OCI-LY3 (cell line): ENCODE measurements at regions not wholly inside any gene's neighbourhood (a gene's known extent, or its start where the extent isn't known, plus 50 kb on each side); places are given as distances from the start of the nearest gene placed in this dataset.
"Not testable (repeated sequence)": the region's sequence is repeated elsewhere in the genome, so short reads cannot be mapped to it uniquely, and the experiment has no call there.

Experiments
- H2AFZ ChIP-seq: fragments of 200-600, 300-600 bp; shearing (Covaris generic); 2 replicates; pipeline ENCODE4 v1.6.0; 2014; ENCODE audit warnings: antibody characterized with exemption, low read depth, low read length
- H3K27ac ChIP-seq: fragments of 200-600, 300-600 bp; sonication (generic); 2 replicates; pipeline ENCODE4 v1.5.1; 2014; ENCODE audit warnings: mild to moderate bottlenecking, low read length, moderate library complexity, mixed read lengths
- H3K27me3 ChIP-seq: fragments of 200-600, 300-600 bp; sonication (generic); 2 replicates; pipeline ENCODE4 v1.6.1; 2014; ENCODE audit warnings: low read depth, low read length, mixed read lengths
- H3K36me3 ChIP-seq: fragments of 200-600, 300-600 bp; sonication (generic); replicated peaks from 2 replicates; pipeline ENCODE3; 2014; ENCODE audit warnings: low read depth, low read length, mixed read lengths
- H3K4me1 ChIP-seq: fragments of 300-600, 200-600 bp; sonication (generic); 2 replicates; pipeline ENCODE4 v1.6.1; 2014; ENCODE audit warnings: low read length, mixed read lengths
- H3K4me2 ChIP-seq: fragments of 200-600, 300-600 bp; sonication (generic); 2 replicates; pipeline ENCODE4 v1.6.1; 2014; ENCODE audit warnings: low read length, mixed read lengths
- H3K4me3 ChIP-seq: fragments of 300-600, 200-600 bp; sonication (generic); 2 replicates; pipeline ENCODE4 v1.5.1; 2014; ENCODE audit warnings: antibody characterized with exemption, mild to moderate bottlenecking, low read length, moderate library complexity
- H3K79me2 ChIP-seq: fragments of 300-600, 200-600 bp; shearing (Covaris generic); 2 replicates; pipeline ENCODE4 v1.6.1; 2014; ENCODE audit warnings: mild to moderate bottlenecking, low read length, mixed read lengths
- H3K9ac ChIP-seq: fragments of 300-600, 200-600 bp; shearing (Covaris generic); 2 replicates; pipeline ENCODE4 v1.6.0; 2014; ENCODE audit warnings: mild to moderate bottlenecking, low read length, moderate library complexity
- H3K9me3 ChIP-seq: fragments of 200-600, 300-600 bp; shearing (Covaris generic); 2 replicates; pipeline ENCODE4 v1.6.1; 2014; ENCODE audit warnings: low read length, mixed read lengths; ENCODE audit not compliant: insufficient read depth
- H4K20me1 ChIP-seq: fragments of 200-600, 300-600 bp; sonication (generic); 2 replicates; pipeline ENCODE4 v1.6.1; 2016; ENCODE audit warnings: low read length, mixed read lengths; ENCODE audit not compliant: insufficient read depth
- EZH2phosphoT487 ChIP-seq: fragments of 200-600 bp; shearing (Covaris generic); IDR thresholded peaks from 2 replicates; pipeline ENCODE4 v1.6.1; 2018; ENCODE audit warnings: antibody characterized with exemption, mixed run types, low read depth
- TF ChIP-seq, protein P1 (sequence below): fragments of 200-600, 300-600 bp; sonication (generic); IDR thresholded peaks from 2 replicates; pipeline ENCODE4 v1.5.1; 2014; ENCODE audit warnings: antibody characterized with exemption, low read length, low read depth

DNA sequence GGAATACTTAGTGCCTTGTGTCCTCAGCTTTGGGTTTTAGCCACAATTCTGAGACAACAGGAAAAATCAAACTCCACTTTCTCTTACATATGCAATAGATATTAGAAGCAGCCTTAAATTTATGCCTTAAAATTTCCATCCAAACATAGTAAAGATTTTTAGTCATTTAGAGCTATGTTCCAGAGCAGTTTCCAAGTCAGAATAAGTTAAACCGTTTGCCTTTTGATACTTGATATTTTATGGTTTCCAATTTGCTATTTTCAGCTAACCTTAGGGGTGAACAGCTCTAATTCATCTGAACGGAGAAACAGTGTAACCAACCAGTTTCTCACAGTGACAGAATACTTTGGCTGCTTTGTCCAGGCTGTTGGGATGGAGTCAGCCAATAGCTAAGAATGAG is 125.8 kb upstream of the RXFP1 start:
- TF ChIP-seq, protein P1, sequence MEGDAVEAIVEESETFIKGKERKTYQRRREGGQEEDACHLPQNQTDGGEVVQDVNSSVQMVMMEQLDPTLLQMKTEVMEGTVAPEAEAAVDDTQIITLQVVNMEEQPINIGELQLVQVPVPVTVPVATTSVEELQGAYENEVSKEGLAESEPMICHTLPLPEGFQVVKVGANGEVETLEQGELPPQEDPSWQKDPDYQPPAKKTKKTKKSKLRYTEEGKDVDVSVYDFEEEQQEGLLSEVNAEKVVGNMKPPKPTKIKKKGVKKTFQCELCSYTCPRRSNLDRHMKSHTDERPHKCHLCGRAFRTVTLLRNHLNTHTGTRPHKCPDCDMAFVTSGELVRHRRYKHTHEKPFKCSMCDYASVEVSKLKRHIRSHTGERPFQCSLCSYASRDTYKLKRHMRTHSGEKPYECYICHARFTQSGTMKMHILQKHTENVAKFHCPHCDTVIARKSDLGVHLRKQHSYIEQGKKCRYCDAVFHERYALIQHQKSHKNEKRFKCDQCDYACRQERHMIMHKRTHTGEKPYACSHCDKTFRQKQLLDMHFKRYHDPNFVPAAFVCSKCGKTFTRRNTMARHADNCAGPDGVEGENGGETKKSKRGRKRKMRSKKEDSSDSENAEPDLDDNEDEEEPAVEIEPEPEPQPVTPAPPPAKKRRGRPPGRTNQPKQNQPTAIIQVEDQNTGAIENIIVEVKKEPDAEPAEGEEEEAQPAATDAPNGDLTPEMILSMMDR = no peak
- TF ChIP-seq EZH2phosphoT487 = no peak
- Histone ChIP-seq H3K79me2 (no peaks in the 10 kb centered on the region), H3K4me3 (no peak overlapping the region), H3K9me3 (no peaks in the 10 kb centered on the region), H3K9ac (no peak overlapping the region), H3K27ac (no peak overlapping the region), H3K27me3 (no peaks in the 10 kb centered on the region), H3K4me2 (no peak overlapping the region), H3K4me1 (no peaks in the 10 kb centered on the region), H4K20me1 (no peaks in the 10 kb centered on the region), H2AFZ (no peak overlapping the region), H3K36me3 (no peaks in the 10 kb centered on the region)

DNA sequence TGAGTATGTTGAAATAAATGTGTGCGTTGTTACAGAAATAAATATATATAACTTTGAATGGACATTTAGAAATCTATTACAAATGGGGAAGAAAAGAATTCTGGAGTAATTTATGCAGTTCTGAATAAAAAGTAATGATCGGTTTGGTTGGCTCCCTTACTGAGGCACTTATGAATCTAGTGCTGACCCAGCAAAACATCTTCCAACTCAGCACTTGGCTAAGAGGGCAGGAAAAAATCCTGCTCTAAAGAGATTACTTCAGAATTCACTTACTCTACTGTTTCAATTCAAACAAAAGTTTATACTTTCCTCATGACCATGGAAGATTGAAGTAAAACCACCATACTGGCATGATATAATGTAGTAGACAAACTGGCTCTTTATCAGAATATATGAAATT is 123.9 kb upstream of the RXFP1 start:
- Histone ChIP-seq H3K27me3 (no peaks in the 10 kb centered on the region), H3K9ac (no peak overlapping the region), H3K36me3 (no peaks in the 10 kb centered on the region), H3K9me3 (no peaks in the 10 kb centered on the region), H3K4me2 (no peak overlapping the region), H3K79me2 (no peaks in the 10 kb centered on the region), H3K4me3 (no peak overlapping the region), H3K27ac (no peak overlapping the region), H3K4me1 (no peaks in the 10 kb centered on the region), H2AFZ (no peak overlapping the region), H4K20me1 (no peaks in the 10 kb centered on the region)
- TF ChIP-seq, protein P1 = no peak
- no peak for TF ChIP-seq EZH2phosphoT487

DNA sequence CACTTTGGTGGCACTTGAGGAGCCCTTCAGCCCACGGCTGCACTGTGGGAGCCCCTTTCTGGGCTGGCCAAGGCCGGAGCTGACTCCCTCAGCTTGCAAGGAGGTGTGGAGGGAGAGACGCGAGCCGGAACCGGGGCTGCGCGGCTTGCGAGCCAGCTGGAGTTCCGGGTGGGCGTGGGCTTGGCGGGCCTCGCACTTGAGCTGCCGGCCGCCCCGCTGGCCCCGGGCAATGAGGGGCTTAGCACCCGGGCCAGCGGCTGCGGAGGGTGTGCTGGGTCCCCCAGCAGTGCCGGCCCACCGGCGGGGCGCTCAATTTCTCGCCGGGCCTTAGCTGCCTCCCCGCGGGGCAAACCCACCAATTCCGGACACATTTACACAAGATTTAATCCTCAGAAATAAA is 113.7 kb upstream of the RXFP1 start:
- H3K36me3 ChIP-seq = not testable (repeated sequence)
- H3K27me3 ChIP-seq = peaks cover 13% of the 10 kb centered on the region

DNA sequence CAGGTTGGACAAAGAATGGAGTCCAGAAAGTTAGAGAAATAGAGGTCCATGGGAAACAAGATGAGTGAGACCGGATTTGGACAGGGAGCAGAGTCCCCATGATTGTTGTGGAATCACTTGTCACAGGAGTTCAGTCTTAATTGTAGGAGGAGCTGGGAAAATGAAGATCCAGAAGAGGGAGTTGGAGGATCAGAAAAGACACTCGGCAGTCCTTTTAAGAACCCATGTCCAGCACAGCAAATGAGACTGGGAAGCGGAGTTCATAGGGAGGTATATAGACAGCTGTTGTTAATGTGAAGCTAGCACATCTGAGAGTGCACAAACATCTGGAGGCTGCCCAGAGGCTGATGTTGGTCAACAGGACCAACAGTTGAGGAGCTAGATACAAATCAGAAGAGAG is 111.4 kb upstream of the RXFP1 start:
- Histone ChIP-seq H2AFZ (no peak overlapping the region), H3K9me3 (no peaks in the 10 kb centered on the region), H3K9ac (no peak overlapping the region), H4K20me1 (no peaks in the 10 kb centered on the region), H3K27me3 (peaks cover 13% of the 10 kb centered on the region), H3K4me3 (no peak overlapping the region), H3K4me1 (no peaks in the 10 kb centered on the region), H3K27ac (no peak overlapping the region), H3K36me3 (no peaks in the 10 kb centered on the region), H3K79me2 (no peaks in the 10 kb centered on the region), H3K4me2 (no peak overlapping the region)
- TF ChIP-seq, protein P1 = peak; percentile 32
- TF ChIP-seq EZH2phosphoT487 = no peak

More for the DNA sequence above, 113.7 kb upstream of the RXFP1 start:
- H3K9ac ChIP-seq, H3K79me2 ChIP-seq, H2AFZ ChIP-seq, H3K27ac ChIP-seq, H3K4me2 ChIP-seq, H3K4me1 ChIP-seq, H3K9me3 ChIP-seq, H4K20me1 ChIP-seq, H3K4me3 ChIP-seq: not testable (repeated sequence)

DNA sequence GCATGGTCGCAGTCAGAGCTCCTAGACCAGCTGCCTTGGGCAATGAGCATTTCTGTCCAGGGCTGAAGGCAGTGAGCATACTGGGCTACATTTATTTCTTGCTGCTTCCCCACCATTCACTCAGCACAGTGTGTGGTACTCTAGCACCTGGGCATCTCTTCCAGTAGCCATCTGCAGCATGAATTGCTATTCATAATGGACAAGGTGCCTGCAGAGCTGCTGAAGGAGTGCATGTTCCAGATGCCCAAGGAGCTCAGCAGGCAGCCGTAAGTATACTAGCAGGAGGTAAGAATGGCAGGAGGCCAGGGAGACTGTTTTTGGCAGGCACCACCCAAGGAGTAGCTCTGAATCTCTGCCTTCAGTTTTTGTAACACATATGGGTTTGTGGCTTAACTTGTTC is 110.4 kb upstream of the RXFP1 start:
- no peak overlapping the region for H2AFZ ChIP-seq
- TF ChIP-seq, protein P1 = no peak
- no peak for TF ChIP-seq EZH2phosphoT487
- H3K4me1 ChIP-seq = no peaks in the 10 kb centered on the region
- no peaks in the 10 kb centered on the region for H3K36me3 ChIP-seq
- H3K79me2 ChIP-seq = no peaks in the 10 kb centered on the region
- H3K4me3 ChIP-seq = no peak overlapping the region
- H3K9me3 ChIP-seq = no peaks in the 10 kb centered on the region
- peaks cover 13% of the 10 kb centered on the region for H3K27me3 ChIP-seq
- H4K20me1 ChIP-seq = no peaks in the 10 kb centered on the region
- no peak overlapping the region for H3K9ac ChIP-seq
- no peak overlapping the region for H3K27ac ChIP-seq
- no peak overlapping the region for H3K4me2 ChIP-seq
